ENCODE measurements at regions not wholly inside any gene's neighbourhood (a gene's known extent, or its start where the extent isn't known, plus 50 kb on each side); places are given as distances from the start of the nearest gene placed in this dataset.
"Not testable (repeated sequence)": the region's sequence is repeated elsewhere in the genome, so short reads cannot be mapped to it uniquely, and the experiment has no call there.

DNA sequence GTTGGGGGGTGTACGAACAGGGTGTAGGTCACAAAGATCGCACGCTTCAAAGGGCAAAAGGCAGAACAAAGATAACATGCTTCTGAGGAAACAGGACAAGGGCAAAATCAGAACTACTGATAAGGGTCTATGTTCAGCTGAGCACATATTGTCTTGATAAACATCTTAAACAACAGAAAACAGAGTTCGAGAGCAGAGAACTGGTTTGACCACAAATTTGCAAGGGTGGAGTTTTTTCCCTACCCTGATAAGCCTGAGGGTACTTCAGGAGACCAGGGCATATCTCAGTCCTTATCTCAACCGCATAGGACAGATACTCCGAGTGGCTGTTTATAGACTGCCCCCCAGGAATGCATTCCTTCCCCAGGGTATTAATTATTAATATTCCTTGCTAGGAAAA lies 139.1 kb upstream of the CNTNAP4 start:
- not testable (repeated sequence) for DNase-seq (ENCODE audit: low read depth, low spot score)

DNA sequence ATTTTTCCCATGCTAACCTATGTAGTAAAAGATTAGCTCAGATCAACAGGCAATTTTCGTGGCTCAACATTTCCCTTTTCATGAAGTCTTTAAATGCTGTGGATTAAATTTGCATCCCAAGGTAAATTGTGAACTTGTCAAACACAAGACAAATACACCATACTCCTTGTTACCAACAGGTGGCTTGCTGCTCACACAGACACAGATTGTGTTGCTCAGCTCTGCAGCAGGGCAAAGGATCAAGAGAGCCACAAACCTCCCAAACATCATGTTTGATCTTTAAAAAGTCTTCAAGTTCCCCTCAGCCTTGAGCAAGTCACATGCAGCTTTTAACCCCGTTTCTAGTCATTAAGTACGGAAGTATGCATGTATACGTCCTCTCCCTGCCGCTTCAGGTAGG lies 119.6 kb upstream of the CNTNAP4 start:
- H3K27ac ChIP-seq = no peak overlapping the region

More for the DNA sequence above, 139.1 kb upstream of the CNTNAP4 start:
- H3K27ac ChIP-seq = not testable (repeated sequence)

DNA sequence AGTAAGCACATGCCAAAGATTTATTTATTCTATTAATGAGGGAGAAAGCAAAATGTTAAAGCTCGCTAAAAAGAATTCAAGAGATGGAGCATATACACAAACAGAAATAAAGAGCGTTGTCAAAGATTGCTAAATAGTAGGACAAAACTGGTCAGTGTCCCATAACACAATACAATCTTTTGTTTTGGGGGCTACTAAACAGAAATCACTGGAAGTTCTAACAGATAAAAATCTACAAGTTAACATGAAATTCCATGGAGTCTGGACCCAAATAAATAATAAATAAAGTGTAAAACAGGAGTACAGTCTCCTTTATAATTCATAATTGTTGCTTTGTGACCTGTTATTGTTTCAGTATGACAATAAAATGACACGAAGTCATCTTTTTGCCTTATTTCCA lies 115.2 kb upstream of the CNTNAP4 start:
- no peak overlapping the region for H3K27ac ChIP-seq
- DNase-seq (ENCODE audit: low read depth, low spot score) = no peak

More for the DNA sequence above, 119.6 kb upstream of the CNTNAP4 start:
- DNase-seq (ENCODE audit: low read depth, low spot score) = no peak

DNA sequence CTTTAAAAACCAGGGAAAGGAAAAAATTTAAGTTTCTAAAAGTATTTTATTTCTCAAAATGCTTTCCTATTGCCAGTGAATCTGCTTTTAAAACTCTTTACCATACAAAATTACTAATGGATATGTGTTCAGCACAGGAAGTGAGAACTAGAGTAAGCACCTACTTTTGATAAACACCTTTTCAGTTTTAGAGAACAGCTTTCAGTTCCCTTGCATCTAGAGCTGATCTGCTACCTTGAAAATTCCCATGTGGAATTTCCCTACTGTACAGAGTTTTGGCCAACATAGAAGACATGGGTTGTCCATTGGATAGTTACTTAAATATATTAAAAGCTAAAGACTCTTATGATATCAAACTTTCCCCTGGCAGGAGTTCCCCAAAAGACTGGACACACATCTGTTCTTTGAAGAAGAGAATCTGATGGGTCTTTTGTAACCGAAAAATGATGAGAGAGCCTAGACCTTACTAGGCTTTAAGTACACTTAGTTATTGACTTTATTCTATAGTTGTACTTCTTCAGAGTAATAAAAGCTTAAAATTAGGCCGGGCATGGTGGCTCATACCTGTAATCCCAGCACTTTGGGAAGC lies 112.1 kb upstream of the CNTNAP4 start:
- no peak for DNase-seq (ENCODE audit: low read depth, low spot score)
- no peak overlapping the region for H3K27ac ChIP-seq

DNA sequence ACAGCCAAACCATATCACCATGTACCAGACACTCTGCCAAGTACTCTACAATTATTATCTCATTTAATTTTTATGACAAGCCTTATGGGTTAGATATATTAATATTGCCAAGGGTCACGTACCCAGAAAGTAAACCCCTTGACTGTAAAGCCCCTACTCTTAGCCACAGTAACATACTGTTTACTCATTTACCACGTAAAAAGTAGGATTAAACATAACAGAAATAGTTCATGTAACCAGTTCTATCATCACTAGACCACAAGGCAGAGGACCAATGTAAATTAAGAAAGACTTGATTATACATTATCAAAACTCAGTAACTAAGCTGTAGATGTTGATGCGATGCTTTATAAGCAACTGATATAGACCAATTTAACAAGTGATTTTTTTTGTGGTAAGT lies 101.5 kb upstream of the CNTNAP4 start:
- no peak overlapping the region for H3K27ac ChIP-seq
- no peak for DNase-seq (ENCODE audit: low read depth, low spot score)

DNA sequence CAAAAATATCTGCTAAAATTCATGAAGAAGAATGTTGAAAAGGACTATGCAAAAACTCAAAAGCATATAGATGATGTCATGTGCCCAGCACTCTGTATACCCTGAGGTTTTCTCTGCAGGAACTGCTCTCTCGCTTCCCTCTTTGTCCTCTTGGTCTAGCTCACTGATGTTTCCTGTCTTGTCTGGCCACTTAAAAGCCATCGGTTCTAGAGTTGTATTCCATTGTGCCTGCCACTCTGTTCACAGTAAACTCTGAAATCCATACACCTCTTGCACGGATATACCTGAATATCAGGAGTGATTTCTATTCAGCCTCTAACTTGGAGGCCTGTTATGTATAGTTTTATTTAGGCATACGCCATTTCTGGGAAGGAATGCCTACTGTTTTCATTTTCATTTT lies 101.0 kb upstream of the CNTNAP4 start:
- no peak for DNase-seq (ENCODE audit: low read depth, low spot score)
- no peak overlapping the region for H3K27ac ChIP-seq

DNA sequence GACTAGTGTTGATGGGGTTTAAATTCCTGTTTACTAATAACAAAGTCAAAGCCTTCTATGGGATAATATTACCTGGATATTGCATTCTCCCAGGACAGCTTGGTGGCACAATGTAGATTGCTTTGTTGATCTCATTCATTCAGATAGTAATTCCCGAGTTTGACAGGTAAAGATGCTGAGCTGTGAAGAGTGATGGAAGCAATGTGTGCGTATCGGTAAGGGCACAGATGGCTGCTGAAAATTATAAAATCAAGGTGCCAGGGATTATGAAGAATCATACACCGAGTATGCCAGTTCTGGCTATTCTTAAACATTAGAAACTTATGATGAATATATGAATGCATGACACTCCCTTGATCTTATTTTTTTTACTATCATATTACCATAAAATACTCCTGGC lies 100.6 kb upstream of the CNTNAP4 start:
- H3K27ac ChIP-seq = no peak overlapping the region
- no peak for DNase-seq (ENCODE audit: low read depth, low spot score)

DNA sequence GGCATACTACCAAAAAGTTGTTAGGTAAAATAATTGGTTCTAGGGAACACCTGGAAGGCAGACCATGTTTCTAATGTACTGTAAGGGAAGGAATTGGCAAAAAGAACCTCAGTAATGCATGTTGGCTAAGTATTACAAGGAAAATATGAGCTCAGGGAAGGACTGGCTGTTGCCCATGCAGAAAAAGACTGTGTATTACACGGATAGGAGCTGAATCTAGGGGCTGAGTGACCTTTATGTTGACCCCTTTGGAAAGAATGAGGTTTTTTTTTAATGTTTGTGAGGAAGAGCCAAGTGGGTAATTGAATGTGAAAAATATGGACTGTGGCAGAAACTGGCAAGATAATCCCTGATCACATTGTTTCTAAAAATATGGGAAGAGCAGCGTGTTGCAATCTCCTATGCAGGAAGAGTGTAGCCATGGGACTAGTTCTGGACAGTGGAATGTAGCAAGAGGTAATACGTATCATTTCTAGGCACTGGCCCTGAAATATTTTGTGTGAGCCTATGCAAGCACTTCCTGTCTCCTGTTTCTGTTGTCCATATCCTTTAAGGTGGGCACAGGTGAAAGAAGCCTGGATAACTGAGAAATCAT lies 95.1 kb upstream of the CNTNAP4 start:
- no peak overlapping the region for H3K27ac ChIP-seq
- DNase-seq (ENCODE audit: low read depth, low spot score) = no peak

DNA sequence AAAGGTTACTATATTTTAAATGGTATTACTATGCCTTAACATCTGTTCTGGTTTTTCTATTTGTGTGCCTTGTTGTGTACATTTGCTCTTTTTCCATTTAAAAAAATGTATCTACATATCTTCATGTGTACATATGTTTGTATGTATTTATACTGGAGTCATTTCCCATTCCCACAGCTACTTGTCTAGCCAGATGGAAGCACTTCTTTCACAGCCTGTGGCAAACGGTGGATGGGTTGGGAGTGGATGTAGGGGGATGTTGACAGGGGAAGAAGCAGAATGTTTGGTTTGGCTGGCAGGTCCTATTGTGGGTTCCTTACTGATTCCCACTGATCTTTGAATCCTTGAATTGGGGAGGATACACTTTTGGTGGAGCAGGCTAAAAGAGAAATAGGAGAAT lies 93.6 kb upstream of the CNTNAP4 start:
- no peak overlapping the region for H3K27ac ChIP-seq
- no peak for DNase-seq (ENCODE audit: low read depth, low spot score)

DNA sequence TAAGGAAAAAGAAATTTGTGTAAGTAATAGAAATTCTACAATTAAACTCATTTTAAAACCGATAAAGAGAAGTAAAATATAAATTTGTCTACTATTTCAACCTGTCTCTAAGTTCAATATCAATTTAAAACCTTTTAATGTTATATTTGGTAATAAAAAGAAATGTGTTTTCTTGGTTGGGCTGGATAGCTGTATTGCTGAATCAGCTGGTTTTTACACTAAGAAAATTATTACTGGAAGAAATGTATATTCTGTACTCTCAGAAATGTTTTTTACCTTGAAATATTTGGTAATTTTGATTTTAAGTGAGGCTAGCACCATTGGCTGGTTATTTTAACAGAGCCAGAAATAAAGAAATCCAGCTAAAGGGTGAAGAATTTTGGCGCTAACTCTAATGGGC lies 87.1 kb upstream of the CNTNAP4 start:
- no peak for DNase-seq (ENCODE audit: low read depth, low spot score)
- no peak overlapping the region for H3K27ac ChIP-seq

DNA sequence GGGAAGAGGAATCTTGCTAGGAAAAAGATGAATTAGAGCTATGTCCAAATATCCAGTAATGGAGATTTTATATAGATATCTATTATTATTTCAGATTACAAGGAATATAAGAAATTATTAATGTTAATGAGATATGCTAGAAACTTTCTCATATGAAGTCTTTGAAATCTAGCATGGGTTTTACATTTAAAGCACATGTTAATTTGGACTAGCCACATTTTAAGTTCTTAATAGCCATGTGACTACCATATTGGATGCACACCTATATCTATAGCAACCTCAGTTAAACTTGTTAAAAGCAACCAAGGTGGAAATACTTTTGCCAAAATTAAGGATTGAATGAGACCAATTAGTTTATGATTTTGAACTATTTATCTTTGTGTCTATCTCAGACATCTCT lies 86.7 kb upstream of the CNTNAP4 start:
- DNase-seq (ENCODE audit: low read depth, low spot score) = no peak
- H3K27ac ChIP-seq = no peak overlapping the region

DNA sequence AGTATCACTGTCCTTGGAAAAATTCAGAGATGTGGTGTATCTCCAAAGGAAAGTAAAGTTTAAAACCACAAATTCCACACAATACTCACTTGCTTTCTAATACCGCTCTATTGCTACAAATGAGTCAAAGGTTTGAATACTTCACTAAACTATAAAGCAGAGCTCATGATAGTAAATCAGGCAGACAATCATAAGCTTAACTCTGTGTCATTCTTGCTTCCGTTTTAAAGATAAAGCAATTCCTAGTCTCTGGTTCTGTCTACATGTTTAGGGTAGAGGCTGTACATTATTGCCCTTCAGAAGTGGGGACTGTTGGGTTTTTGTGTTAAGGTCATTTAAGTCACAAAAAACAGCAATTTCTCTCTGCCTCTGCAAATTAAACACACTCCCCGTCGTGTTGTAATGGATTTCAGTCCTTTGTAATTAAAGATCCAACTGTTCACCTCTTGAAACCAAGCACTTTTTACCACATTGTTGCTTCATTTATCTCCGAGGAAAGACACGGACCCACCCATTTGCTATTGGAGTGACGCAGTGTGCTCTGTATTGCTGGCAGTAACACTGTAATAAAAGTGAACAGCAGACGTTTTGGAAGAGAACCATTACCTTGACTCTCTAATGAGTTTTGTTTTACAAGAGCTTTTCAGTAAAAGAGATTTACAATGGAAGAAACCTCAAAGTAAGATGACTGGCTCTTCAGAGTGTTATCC lies 83.1 kb upstream of the CNTNAP4 start:
- H3K27ac ChIP-seq = peak overlapping the region; percentile 86
- DNase-seq (ENCODE audit: low read depth, low spot score) = no peak

DNA sequence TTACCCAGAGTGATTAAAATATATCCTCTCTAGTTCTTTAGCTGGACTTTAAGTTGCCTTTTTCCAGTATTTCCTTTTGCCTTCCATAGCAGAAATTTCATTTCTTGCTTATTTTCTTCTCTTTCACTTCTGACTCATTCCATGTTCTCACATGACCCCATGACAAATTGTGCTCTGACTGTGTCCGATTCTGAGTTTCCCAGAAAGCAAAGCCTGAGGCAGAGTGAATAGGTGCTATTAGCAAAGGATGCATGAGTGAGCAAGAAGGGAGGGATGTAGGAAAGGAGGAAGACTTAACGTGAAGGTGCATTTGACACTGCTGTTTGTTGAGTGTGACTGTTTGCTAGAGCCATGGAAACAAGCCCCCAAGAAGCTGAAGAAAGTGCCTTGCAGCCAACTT lies 82.6 kb upstream of the CNTNAP4 start:
- H3K27ac ChIP-seq = peak overlapping the region; percentile 86
- peak; percentile 59 for DNase-seq (ENCODE audit: low read depth, low spot score)

DNA sequence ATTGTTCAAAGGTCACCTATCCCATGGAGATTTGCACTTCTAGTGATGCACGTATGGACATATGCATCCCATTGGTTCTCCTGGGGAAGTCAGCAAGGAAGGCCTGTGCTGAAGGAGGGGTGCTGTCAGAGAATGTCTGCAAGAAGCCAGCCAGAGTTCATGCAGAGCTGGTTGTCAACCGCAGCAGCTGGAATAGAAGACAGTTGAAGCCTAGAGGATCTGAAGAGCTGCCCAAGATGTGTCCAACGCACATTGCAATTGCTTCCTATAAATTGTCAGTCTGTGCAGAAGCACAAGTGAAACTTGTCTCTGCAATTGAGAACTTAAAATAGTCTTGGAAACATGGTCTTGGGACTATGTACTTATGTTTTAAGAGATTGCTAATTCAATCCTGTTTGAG lies 82.1 kb upstream of the CNTNAP4 start:
- DNase-seq (ENCODE audit: low read depth, low spot score) = no peak
- H3K27ac ChIP-seq = no peak overlapping the region

DNA sequence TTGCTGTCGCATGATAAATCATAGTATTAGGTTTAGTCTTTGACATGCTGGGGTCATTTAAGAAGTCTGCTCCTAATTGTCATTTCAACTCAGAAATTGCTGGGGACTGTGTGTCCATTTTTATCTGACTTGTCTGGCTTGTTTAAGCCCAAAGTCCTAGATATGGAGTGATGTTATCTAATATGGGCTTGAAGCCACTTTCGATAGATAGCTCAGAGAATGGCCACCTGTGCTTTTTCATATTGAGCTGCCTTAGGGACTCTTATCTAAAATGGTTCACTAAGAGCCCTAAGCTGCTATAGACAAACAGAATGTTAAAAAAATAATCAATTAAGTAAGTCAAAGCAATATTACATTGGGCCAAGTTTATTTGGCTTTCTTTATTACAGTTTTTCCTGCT lies 81.6 kb upstream of the CNTNAP4 start:
- H3K27ac ChIP-seq = no peak overlapping the region
- DNase-seq (ENCODE audit: low read depth, low spot score) = no peak

DNA sequence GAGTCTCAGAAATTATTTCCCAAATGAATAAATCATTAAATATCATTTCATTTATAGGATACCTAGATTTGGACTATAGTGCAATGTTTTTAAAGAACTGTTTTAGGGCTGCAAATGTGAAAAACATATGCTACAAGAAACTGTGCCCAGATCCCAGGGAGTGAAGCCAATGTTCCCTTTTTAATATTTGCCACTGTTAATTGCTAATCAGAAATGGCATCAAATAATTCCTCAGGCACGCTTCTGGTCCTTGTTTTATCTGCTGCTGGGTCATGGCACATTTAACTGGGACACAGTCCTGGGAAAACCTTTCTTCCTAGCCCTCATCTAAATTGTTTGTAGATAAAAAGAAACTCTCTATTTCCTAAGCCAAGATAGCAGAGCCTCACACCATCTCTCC lies 79.3 kb upstream of the CNTNAP4 start:
- DNase-seq (ENCODE audit: low read depth, low spot score) = no peak
- no peak overlapping the region for H3K27ac ChIP-seq

DNA sequence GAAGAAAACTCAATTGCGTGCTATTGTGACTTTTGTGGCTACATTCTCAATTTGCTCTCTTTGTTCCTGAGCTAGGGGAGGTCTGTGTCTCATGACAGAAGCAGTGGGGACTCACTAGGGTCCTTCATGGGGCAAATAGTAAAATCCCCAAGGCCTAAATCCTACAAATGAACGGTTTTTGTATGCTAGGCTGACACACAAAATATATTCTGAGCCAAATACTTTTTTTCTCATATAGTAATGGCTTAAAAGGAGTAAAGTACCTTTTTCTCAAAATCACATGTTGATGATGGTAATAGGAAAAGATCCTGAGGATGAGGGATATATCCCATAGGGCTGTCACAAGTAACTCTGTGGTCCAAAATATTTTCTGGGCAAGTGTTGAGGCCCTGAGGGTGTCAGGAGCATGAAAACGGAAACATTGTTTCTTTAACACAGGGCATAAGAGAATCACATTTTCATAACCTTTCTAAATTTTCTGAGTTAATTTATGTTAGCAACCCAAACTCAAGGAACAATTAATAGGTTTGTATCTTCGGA lies 77.5 kb upstream of the CNTNAP4 start:
- no peak overlapping the region for H3K27ac ChIP-seq
- no peak for DNase-seq (ENCODE audit: low read depth, low spot score)

DNA sequence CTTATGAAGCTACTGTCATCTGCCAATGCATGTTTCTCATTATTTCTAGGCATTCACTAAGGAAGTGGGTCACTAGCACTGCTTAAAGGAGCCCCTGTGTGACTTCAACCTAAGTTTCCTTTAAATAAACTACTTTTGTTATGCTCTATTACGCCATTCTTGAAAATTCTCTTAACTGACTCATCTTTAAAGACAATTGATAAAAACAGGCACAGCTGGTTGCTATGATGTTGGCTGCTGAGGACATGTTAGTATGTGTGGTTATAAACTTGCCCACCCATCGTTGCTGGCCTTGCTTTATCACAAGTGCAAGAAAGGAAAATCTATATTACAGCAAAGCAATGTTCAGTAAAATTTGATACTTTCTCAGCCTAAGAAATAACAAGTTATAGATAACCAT lies 75.8 kb upstream of the CNTNAP4 start:
- DNase-seq (ENCODE audit: low read depth, low spot score) = no peak
- H3K27ac ChIP-seq = no peak overlapping the region

DNA sequence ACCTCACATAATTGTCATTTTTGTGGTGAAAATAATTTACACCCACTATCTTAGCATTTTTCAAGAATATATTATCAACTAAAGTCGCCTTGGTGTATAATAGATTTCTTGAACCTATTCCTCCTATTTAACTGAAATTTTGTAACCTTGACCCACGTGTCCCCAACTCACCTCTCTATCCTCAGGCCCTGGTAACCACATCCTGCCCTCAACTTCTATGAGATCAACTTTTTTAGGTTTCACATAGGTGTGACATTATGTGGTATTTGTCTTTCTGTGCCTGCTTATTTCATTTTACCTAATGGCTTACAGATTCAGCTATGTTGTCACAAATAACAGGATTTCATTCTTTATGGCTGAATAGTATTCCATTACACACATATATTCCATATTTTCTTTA lies 73.0 kb upstream of the CNTNAP4 start:
- no peak for DNase-seq (ENCODE audit: low read depth, low spot score)
- H3K27ac ChIP-seq = no peak overlapping the region

DNA sequence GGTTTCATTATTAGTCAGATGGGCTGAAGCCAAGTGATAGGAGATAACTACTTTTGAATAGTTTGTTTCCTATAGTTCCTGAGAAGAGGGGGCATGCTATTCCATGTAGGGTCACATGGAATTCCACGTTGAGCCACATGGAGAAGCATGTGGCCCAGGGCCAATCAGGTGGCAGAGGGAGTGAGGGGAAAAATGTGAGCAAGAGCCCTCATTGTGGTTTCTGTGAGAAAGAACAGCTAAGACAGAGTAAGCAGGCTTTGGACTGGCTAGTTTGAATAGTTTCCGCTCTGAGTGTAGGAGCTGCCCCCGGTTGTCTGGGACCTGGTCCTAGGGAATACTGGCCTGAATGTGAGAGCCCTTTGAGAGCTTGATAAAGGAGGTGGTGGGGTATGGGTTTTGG lies 69.9 kb upstream of the CNTNAP4 start:
- H3K27ac ChIP-seq = no peak overlapping the region
- DNase-seq (ENCODE audit: low read depth, low spot score) = no peak

DNA sequence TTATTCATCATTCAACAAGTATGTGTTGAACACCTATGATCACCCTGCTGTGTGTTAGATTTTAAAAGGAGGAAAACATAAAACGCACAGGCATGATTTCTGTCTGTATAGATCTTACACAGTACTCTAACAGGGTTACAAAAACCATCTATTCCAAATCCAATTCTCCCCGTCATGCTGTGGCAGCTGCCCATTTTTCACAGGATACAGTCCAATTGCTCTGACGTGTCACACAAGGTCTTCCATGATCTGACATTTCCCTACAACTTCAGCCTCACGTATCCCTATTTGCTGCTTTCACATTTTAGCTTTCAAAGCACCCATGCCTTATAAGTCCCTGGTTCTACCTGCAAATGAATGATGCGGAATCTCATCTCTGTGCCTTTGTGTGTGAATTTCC lies 67.0 kb upstream of the CNTNAP4 start:
- H3K27ac ChIP-seq = no peak overlapping the region
- no peak for DNase-seq (ENCODE audit: low read depth, low spot score)

DNA sequence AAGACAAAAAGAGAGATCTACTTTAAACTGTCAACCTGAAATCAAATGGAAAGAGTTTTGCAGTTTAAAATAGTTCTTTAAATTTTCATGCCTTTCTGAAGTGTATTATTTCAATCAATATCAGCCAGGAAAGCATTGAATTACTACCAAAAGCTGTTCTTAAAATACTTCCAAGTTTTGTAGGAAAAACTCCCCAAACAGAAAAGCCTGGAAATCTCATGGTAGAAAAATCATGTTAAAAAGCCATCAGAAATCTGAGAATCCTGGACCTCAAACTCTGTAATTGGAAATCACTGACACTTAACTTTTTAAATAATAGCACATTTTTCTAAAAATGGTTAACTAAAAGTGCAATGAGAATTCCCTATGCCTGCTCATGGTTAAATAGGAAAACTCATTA lies 63.3 kb upstream of the CNTNAP4 start:
- no peak for DNase-seq (ENCODE audit: low read depth, low spot score)
- H3K27ac ChIP-seq = no peak overlapping the region
